ENCODE measurements at regions not wholly inside any gene's neighbourhood (a gene's known extent, or its start where the extent isn't known, plus 50 kb on each side); places are given as distances from the start of the nearest gene placed in this dataset.

GRCh38 chr15:38683382-38684242 is 119.0 kb upstream of the RASGRP1 start:
- Histone ChIP-seq H2AFZ (ENCODE audit: low read length) (no peak overlapping the region), H3K9ac (replicated peaks in 1 of 4; ENCODE audit: extremely low read depth in 1 of 4, low read depth in 3 of 4, low read length in 3 of 4) (no peak overlapping the region), H3K14ac (ENCODE audit: insufficient read length) (no peak overlapping the region), H3K18ac (ENCODE audit: extremely low read depth, low read length) (no peak overlapping the region), H3K9me3 (ENCODE audit: insufficient read depth in 2 of 2, low read depth in 1 of 2, low read length in 1 of 2) (no peaks in the 10 kb centered on the region; a peak in 1 of 4 replicates), H2BK20ac (ENCODE audit: low read length) (no peak overlapping the region), H2BK12ac (ENCODE audit: low read depth, low read length) (no peak overlapping the region), H3K4me1 (replicated peaks in 1 of 4; ENCODE audit: control insufficient read depth in 3 of 4, insufficient read depth in 4 of 4, low read length in 3 of 4) (peaks cover 0 to 1% (median 0%) of the 10 kb centered on the region in 4 experiments; a peak in 1 of 7 replicates), H3K4me2 (ENCODE audit: insufficient read depth in 1 of 2, low read depth in 2 of 2, low read length in 2 of 2) (no peak overlapping the region), H3K79me2 (ENCODE audit: control insufficient read depth in 1 of 2, insufficient read depth in 2 of 2, low read length in 2 of 2) (no peaks in the 10 kb centered on the region), H3K27me3 (replicated peaks in 1 of 4; ENCODE audit: control insufficient read depth in 3 of 4, extremely low read depth in 1 of 4, insufficient read depth in 3 of 4, low read length in 3 of 4) (no peaks in the 10 kb centered on the region), H3K4ac (replicated peaks; ENCODE audit: insufficient read length, low read depth, low read length) (no peak overlapping the region), H3K56ac (replicated peaks; ENCODE audit: insufficient read length, low read depth, low read length) (no peak overlapping the region), H3K23me2 (ENCODE audit: low read depth, low read length) (no peaks in the 10 kb centered on the region), H4K91ac (replicated peaks; ENCODE audit: insufficient read length, low read length) (no peak overlapping the region), H4K20me1 (replicated peaks in 1 of 2; ENCODE audit: control insufficient read depth in 1 of 2, insufficient read depth in 2 of 2, low read length in 2 of 2) (no peaks in the 10 kb centered on the region), H2BK5ac (ENCODE audit: low read depth, low read length) (no peak overlapping the region), H3K36me3 (ENCODE audit: control insufficient read depth in 2 of 4, insufficient read depth in 4 of 4, low read length in 3 of 4) (no peaks in the 10 kb centered on the region), H4K8ac (ENCODE audit: extremely low read depth, insufficient read depth, low read length) (no peak overlapping the region), H4K5ac (ENCODE audit: insufficient read length, low read depth, low read length) (no peak overlapping the region), H3K4me3 (ENCODE audit: extremely low read depth in 1 of 4, insufficient read depth in 2 of 4, low read depth in 3 of 4, low read length in 4 of 4) (no peak overlapping the region), H2BK120ac (replicated peaks; ENCODE audit: low read depth, low read length) (no peak overlapping the region), H3K27ac (ENCODE audit: low read depth, low read length) (no peak overlapping the region), H3K79me1 (ENCODE audit: low read depth, low read length) (no peaks in the 10 kb centered on the region), H2BK15ac (ENCODE audit: low read length) (no peak overlapping the region), H2AK5ac (ENCODE audit: low read depth, low read length) (no peak overlapping the region), H3K23ac (ENCODE audit: insufficient read length) (no peak overlapping the region)
- WGBS, 2 experiments (ENCODE audit: extremely low coverage in 1 of 2, insufficient coverage in 1 of 2, insufficient read length in 1 of 2, insufficient replicate concordance in 2 of 2, low coverage in 1 of 2, low lambda C conversion rate in 2 of 2, missing lambda C conversion rate in 1 of 2) = 83% methylated on average over 2 of the region's 2 CpGs; no CpG with 5 or more reads in 1 of the 2 experiments
- peak; percentile 74 for FAIRE-seq
- DNase-seq (ENCODE audit: low read depth in 1 of 2, low spot score in 2 of 2) = peak in 1 of 2 experiments; percentile 58
- TF ChIP-seq SIX5 (IDR thresholded peaks at IDR 0.05; ENCODE audit: low read depth, low read length) = no peak
- peak; percentile 85 to 89 for TF ChIP-seq RAD21 (IDR thresholded peaks at IDR 0.05 in 1 of 2, conservative IDR thresholded peaks at IDR 0.05 in 1 of 2; ENCODE audit: low read depth in 2 of 2, low read length in 2 of 2)
- TF ChIP-seq CTCF (IDR thresholded peaks at IDR 0.05; ENCODE audit: control extremely low read depth in 1 of 3, insufficient read depth in 1 of 3, low read depth in 1 of 3, low read length in 3 of 3) = peak in 2 of 3 experiments; percentile 70 to 81; a peak in 3 of 4 replicates
- ChIA-PET CTCF (ENCODE audit: partially characterized antibody) (interaction anchor here (0.6 to 5.8 kb wide), 60 partner anchors 8 to 1126 kb away, joined by 3 to 53 read pairs (median 4); partner anchors contain the start of gene FAM98B), POLR2A (ENCODE audit: partially characterized antibody) (interaction anchor here (0.8 to 1.2 kb wide), 3 partner anchors 120 to 230 kb away, joined by 3 to 5 read pairs (median 3); partner anchors contain the start of genes FAM98B and RASGRP1)
